Common myeloid progenitor, CD34-positive (primary cell): ENCODE measurements at regions not wholly inside any gene's neighbourhood (a gene's known extent, or its start where the extent isn't known, plus 50 kb on each side); places are given as distances from the start of the nearest gene placed in this dataset.
"Not testable (repeated sequence)": the region's sequence is repeated elsewhere in the genome, so short reads cannot be mapped to it uniquely, and the experiment has no call there.

Source experiments
- CTCF ChIA-PET: fragments of 350-600 bp; sonication (Branson Sonifier 250); formaldehyde crosslinking; loops from one replicate; lab custom pipeline; 2021; ENCODE audit warnings: antibody characterized with exemption; lab: Charles Lee
- POLR2A ChIA-PET: fragments of 350-600 bp; sonication (Branson Sonifier 250); formaldehyde crosslinking; loops from one replicate; lab custom pipeline; 2021; ENCODE audit warnings: antibody characterized with exemption; lab: Charles Lee
- DNase-seq, 3 donors: peaks; one replicate each; pipeline versions ENCODE4 v3.0.0 to v3.0.0-alpha.2; 2013
- H3K27ac ChIP-seq, 2 experiments: 1 replicate in 1 of 2; 2 replicates in 1 of 2; pipeline ENCODE4 v1.7.0; 2013; ENCODE audit warnings: inconsistent platforms in 2 of 2, low read length in 2 of 2, mild to moderate bottlenecking in 2 of 2, low read depth in 1 of 2, moderate library complexity in 1 of 2; ENCODE audit not compliant: severe bottlenecking in 2 of 2, insufficient read depth in 1 of 2, poor library complexity in 1 of 2
- H3K27me3 ChIP-seq, 5 experiments: replicated peaks in 2 of 5; 1 replicate in 3 of 5; 2 replicates in 2 of 5; pipeline versions ENCODE4 v1.6.1 to v1.7.0; 2013; ENCODE audit warnings: low read length in 4 of 5, mild to moderate bottlenecking in 2 of 5, moderate library complexity in 2 of 5, inconsistent platforms in 1 of 5; ENCODE audit not compliant: insufficient read depth in 5 of 5, control insufficient read depth in 4 of 5
- H3K36me3 ChIP-seq, 4 experiments: 1 replicate in 2 of 4; 2 replicates in 2 of 4; pipeline versions ENCODE4 v1.6.1 to v1.7.0; 2013; ENCODE audit warnings: low read length in 3 of 4, control low read depth in 1 of 4, mild to moderate bottlenecking in 1 of 4; ENCODE audit not compliant: control insufficient read depth in 4 of 4, insufficient read depth in 4 of 4
- H3K4me1 ChIP-seq, 4 experiments: 1 replicate in 3 of 4; 2 replicates in 1 of 4; pipeline versions ENCODE4 v1.6.1 to v1.7.1; 2013; ENCODE audit warnings: low read length in 3 of 4, mild to moderate bottlenecking in 3 of 4, control low read depth in 1 of 4, inconsistent platforms in 1 of 4, moderate library complexity in 1 of 4; ENCODE audit not compliant: control insufficient read depth in 4 of 4, insufficient read depth in 4 of 4; ENCODE audit errors: control extremely low read depth in 1 of 4
- H3K4me3 ChIP-seq, 7 experiments: 1 replicate in 4 of 7; 2 replicates in 3 of 7; pipeline versions ENCODE4 v1.5.1 to v1.7.0; 2013; ENCODE audit warnings: mild to moderate bottlenecking in 7 of 7, low read length in 6 of 7, moderate library complexity in 6 of 7, inconsistent platforms in 2 of 7, low read depth in 2 of 7, control low read depth in 1 of 7; ENCODE audit not compliant: insufficient read depth in 4 of 7, control insufficient read depth in 1 of 7; ENCODE audit errors: extremely low read depth in 1 of 7
- H3K9me3 ChIP-seq, 5 experiments: 1 replicate in 4 of 5; 2 replicates in 1 of 5; pipeline versions ENCODE4 v1.6.1 to v1.7.1; 2013; ENCODE audit warnings: low read length in 4 of 5, mild to moderate bottlenecking in 2 of 5, inconsistent platforms in 1 of 5, low read depth in 1 of 5, moderate library complexity in 1 of 5; ENCODE audit not compliant: control insufficient read depth in 4 of 5, insufficient read depth in 2 of 5; ENCODE audit errors: control extremely low read depth in 1 of 5
- WGBS: methylation state at CpG from one replicate; pipeline ENCODE4 v1.1.5; 2013; ENCODE audit not compliant: insufficient coverage; 5-methylcytosine and 5-hydroxymethylcytosine counted together

DNA sequence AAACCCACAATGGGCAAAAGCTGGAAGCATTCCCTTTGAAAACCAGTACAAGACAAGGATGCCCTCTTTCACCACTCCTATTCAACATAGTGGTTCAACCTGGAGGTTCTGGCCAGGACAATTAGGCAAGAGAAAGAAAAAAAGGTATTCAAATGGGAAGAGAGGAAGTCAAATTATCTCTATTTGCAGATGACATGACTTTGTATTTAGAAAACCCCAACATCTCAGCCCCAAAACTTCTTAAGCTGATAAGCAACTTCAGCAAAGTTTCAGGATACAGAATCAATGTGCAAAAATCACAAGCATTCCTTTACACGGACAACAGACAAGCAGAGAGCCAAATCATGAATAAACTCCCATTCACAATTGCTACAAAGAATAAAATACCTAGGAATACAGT is 246.9 kb downstream of the DMAC1 start:
- WGBS: no CpG with 5 or more reads among the region's 1 CpG
- H3K4me3 ChIP-seq, H3K27ac ChIP-seq, H3K36me3 ChIP-seq, POLR2A ChIA-PET, H3K9me3 ChIP-seq, H3K27me3 ChIP-seq: not testable (repeated sequence)
- CTCF ChIA-PET: interaction anchor here (0.6 kb wide), 1 partner anchor 19 kb away, joined by 3 read pairs; no protein-coding TSS in a partner anchor
- peak; percentile 32 to 65 (median 54) for DNase-seq
- H3K4me1 ChIP-seq: peaks cover 6 to 24% (median 10%) of the 10 kb centered on the region in 4 experiments

DNA sequence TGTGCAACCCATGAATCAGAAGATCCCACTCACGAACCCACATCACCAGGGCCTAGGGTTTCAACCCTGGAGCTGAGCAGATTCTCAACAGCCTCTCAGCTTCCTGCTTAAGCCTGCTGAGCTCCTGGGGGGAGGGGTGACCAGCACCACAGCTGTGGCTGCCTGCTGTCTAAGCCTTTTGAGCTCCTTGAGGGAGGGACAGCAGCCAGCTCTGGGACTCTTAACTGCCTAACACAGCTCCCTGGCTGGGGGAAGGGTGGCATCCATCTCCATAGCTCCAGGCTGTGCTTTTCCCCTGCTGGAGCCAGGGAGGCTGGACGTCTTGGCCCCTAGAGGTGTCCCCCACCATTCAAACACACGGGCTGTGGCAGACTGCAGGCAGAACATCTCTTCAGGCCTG is 250.3 kb downstream of the DMAC1 start:
- POLR2A ChIA-PET: no interaction called here
- no peak overlapping the region for H3K27ac ChIP-seq
- H3K4me1 ChIP-seq: peaks cover 6 to 38% (median 14%) of the 10 kb centered on the region in 4 experiments
- H3K9me3 ChIP-seq: no peaks in the 10 kb centered on the region
- H3K4me3 ChIP-seq: peak overlapping the region in 1 of 7 experiments; percentile 30
- no peaks in the 10 kb centered on the region for H3K27me3 ChIP-seq
- CTCF ChIA-PET: no interaction called here
- WGBS: 39% methylated on average over 3 of the region's 3 CpGs
- H3K36me3 ChIP-seq: no peaks in the 10 kb centered on the region
- DNase-seq: peak; percentile 35 to 87 (median 80)

DNA sequence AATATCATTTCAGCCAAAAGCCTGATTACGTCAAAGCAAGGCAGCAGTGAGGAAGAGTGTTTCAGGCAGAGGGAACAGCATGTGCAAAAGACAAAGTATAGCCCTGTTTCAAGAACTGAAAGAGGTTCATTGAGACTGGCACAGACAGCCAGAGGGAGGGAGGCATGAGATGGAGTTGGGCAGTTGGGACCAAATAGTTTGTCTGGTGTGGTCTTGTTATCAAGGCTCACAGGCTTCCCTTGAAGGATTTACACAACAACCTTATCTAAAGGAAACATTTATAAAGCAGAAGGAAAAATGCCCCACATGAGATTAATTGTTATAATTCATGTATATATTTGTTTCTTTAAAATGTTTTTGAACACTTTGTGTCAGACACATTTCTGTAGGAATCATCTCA is 253.3 kb downstream of the DMAC1 start:
- ChIA-PET CTCF (interaction anchor here (1.5 kb wide), 1 partner anchor 9 kb away, joined by 7 read pairs; no protein-coding TSS in a partner anchor), POLR2A (interaction anchor here (0.7 kb wide), 1 partner anchor 479 kb away, joined by 3 read pairs; no protein-coding TSS in a partner anchor)
- WGBS: 0% methylated on average over 1 of the region's 1 CpG
- peak; percentile 79 to 94 (median 88) for DNase-seq
- no peaks in the 10 kb centered on the region for H3K9me3 ChIP-seq
- H3K27me3 ChIP-seq: no peaks in the 10 kb centered on the region
- no peak overlapping the region for H3K4me3 ChIP-seq
- no peaks in the 10 kb centered on the region for H3K36me3 ChIP-seq
- peaks cover 6 to 34% (median 16%) of the 10 kb centered on the region in 4 experiments for H3K4me1 ChIP-seq
- H3K27ac ChIP-seq: no peak overlapping the region

DNA sequence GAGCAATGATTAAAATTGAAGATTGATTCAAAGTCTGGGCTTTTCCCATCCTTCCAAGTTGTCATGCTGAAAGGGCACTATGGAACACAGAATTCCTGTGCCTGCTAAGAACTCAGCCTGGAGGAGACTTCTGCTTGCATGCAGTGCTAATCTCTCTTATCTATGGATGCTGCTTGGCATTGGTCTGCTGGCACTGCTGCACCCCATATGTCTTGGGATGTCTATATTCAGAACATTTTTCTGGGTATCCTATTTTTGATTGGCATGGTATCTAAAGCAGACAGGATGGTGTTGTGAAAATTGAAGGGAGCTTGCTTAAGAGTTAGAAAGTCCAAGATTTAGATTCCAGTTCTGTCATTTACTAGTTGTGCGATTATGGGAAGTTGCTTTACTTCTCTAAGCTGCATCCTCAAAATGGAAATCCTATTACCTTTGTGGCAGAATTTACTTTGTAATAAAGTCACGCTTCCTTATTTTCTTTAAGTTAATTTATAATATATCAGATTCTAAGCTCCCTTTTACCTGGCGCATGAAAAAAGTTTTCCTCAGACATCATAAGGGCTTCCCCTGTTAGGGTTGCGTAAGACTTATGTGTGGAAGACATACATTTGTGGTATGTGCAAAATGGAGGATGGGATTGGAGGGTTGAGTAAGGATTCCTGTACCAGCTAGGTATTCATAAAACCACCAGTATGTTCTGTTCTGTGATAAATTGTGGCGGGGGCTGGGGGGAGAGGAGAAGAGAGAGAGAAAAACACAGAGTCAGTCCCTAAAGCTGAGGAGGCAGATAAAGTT is 254.0 kb downstream of the DMAC1 start:
- ChIA-PET POLR2A (no interaction called here), CTCF (interaction anchor here (1.0 to 1.5 kb wide), 2 partner anchors 8 to 11 kb away, joined by 4 to 7 read pairs; no protein-coding TSS in a partner anchor)
- Histone ChIP-seq H3K36me3 (no peaks in the 10 kb centered on the region), H3K27me3 (no peaks in the 10 kb centered on the region), H3K9me3 (no peaks in the 10 kb centered on the region), H3K4me3 (no peak overlapping the region), H3K4me1 (peaks cover 6 to 34% (median 16%) of the 10 kb centered on the region in 4 experiments), H3K27ac (no peak overlapping the region)
- 50% methylated on average over 1 of the region's 5 CpGs for WGBS
- no peak for DNase-seq

DNA sequence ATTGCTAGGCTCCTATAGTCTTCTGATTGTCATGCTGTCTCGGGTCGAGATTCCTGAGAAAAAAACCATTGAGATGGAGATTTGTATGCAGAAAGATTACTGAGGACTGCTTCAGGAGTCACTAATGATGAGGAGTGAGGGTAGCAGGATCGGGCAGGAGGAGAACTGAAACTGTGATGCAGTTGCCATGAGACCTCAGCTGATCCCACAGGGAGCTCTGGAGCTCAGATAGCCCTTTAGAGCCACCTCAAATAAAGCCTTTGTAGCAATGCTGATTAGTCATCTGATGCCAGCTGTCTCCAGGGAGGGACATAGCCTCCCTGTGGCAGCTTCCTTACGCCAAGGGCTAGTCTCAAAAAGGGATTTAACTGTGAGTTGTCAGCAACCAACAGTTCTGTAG is 256.9 kb downstream of the DMAC1 start:
- ChIA-PET CTCF (interaction anchor here (0.7 to 1.3 kb wide), 2 partner anchors 14 to 28 kb away, joined by 3 read pairs; no protein-coding TSS in a partner anchor), POLR2A (no interaction called here)
- Histone ChIP-seq H3K27me3 (no peaks in the 10 kb centered on the region), H3K9me3 (no peaks in the 10 kb centered on the region), H3K4me3 (no peak overlapping the region), H3K4me1 (peaks cover 0 to 14% (median 6%) of the 10 kb centered on the region in 4 experiments), H3K27ac (no peak overlapping the region), H3K36me3 (no peaks in the 10 kb centered on the region)
- WGBS: 95% methylated on average over 2 of the region's 4 CpGs
- DNase-seq: peak in 1 of 3 donors; percentile 6

DNA sequence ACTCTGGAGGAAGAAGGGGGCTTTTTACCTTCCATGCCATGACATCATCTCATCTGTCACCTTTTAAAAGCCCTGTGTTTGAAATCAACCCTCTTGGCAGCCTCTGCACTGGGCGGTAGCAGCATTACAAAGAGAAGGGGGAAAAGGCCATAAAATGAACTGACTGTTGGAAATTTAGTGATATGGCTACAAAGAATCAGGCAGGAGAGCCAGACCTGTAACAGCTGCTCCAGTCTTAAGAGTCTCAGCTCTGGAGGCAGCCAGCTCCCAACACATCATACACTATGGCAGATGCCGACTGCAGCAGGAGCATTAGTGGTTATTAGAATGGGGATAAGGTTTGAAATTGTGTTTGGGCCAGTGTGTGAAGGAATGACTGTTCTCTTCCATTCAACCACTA is 257.5 kb downstream of the DMAC1 start:
- Histone ChIP-seq H3K4me3 (no peak overlapping the region), H3K4me1 (peaks cover 0 to 13% (median 6%) of the 10 kb centered on the region in 4 experiments), H3K9me3 (no peaks in the 10 kb centered on the region), H3K27me3 (no peaks in the 10 kb centered on the region), H3K27ac (no peak overlapping the region), H3K36me3 (no peaks in the 10 kb centered on the region)
- POLR2A ChIA-PET: no interaction called here
- DNase-seq: no peak
- CTCF ChIA-PET: interaction anchor here (0.7 to 1.3 kb wide), 2 partner anchors 14 to 28 kb away, joined by 3 read pairs; no protein-coding TSS in a partner anchor
- WGBS: no CpG with 5 or more reads among the region's 2 CpGs
